Stimulated activated CD4-positive, alpha-beta T cell treated with anti-CD3 and anti-CD28 coated beads, Interleukin-12 subunit alpha, Interleukin-12 subunit beta, amount 100 ng/mL, for 24 hours (primary cell): ENCODE measurements at regions not wholly inside any gene's neighbourhood (a gene's known extent, or its start where the extent isn't known, plus 50 kb on each side); places are given as distances from the start of the nearest gene placed in this dataset.

Experiments used
- DNase-seq, 2 experiments: peaks; one replicate each; pipeline ENCODE4 v3.0.0-alpha.2; 2020; ENCODE audit warnings: low read depth in 2 of 2

DNA sequence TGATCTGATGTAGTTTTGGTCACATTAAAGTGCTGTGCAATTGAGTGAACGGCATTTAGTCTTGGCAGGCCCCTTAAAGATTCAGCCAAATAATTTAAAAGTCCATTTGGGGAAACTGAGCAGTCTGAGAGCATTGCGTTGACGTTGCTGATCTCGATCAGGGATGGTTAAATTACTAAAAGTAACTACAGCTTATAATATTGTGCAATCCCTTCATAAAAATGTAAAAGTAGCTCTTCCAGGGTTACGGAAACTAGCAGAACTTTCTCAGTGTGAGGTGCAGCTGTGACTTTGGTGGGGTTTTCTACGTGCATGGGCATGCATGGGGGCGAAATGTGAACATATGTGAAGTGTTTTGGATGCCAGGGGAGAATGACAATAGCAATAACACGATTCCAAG lies 184.5 kb upstream of the RNF32 start:
- no peak for DNase-seq

DNA sequence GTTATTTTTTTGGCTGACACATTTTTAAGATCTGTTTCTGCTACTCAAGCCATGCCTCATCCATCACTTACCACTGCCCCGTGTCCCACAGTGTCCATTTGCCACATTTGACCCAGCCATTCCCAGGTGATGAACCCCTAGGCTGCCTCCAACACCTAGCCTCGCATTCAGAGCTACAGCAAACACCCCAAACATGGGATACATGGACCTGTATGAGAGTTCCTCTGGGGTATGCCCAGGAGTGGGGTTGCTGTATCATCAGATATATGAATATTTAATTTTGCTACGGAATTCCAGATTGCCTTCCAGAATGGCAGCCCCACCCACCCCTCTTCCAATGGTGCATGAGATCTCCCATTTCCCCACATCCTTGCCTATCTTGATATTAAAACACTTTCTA lies 190.1 kb upstream of the RNF32 start:
- no peak for DNase-seq

DNA sequence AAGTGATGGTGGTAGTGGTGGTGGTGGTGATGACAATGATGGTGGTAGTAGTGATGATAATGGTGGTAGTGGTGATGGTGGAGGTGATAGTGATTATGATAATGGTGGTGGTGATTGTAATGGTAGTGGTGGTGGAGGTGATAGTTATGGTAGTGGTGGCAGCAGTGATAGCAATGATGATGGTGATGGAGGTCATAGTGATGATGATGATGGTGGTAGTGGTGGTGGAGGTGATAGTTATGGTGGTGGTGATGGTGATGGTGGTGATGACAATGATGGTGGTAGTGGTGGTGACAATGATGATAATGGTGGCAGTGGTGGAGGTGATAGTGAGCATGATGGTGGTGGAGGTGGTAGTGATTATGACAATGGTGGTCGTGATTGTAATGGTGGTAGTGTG lies 191.7 kb upstream of the RNF32 start:
- DNase-seq: no peak

DNA sequence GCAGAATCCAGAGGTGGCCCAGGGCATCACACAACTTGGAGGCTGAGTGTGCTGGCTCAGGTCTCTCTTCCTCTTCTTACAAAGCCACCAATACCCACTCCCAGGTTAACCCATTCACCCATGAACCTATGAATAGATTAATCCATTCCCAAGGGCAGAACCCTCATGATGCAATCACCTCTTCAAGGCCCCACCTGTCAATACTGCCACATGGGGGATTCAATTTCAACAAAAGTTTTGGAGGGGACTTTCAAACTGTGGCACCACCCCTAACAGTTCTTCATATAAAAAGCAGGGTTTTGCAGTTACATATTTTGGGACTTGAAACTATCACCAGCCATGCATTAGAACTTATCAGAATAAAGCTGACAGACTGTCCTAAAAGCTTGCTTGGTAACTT lies 193.6 kb upstream of the RNF32 start:
- DNase-seq: no peak

DNA sequence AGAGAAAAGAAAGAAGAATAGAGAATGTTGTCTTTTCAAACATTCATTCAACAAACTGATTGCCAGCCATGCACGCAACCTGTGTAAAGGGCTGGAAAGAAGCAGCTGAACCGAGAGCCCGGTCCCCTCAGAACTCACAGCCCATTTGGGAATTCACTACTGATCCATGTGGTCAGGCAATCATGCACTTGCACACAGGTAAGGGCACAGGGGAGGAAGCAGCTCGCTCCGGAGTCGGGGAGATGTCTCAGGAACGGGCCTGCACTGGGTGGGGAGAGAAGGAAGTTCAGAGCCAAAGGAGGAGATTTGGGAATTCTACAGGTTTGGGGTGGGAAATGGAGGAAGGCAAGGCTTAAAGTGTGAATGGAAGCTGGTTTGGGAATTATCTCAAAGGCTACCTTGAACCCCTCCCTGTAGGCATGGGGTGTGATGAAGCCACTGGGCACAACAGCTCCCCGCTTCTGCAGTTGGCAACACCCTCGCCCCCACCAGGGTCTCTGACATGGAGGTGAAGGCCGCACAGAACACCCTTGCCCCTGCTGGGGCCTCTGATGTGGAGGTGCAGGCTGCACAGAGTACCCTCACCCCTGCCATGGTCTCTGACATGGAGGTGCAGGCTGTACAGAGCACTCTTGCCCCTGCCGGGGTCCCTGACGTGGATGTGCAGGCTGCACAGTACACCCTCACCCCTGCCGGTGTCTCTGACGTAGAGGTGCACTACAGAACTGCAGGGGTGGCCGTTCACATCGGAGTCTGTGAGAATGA lies 194.4 kb upstream of the RNF32 start:
- no peak for DNase-seq

DNA sequence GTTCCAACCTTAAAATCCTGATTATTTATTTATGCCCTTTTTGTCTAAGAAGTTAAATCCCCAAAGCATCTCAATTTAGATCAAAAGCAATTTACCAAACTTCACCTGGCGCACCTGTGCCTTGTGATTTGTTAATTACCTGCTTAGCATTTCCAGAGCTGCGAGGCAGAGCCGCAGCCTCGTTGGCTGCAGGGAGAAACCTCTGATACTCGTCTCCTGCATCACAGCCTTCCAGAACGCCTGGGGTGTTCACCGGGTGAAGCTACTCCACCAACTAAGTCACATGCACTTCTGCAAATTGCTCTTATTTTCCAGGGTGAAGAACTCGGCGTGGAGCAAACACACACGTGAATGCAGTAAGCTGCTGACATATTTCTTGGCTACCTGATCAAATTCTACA lies 198.1 kb upstream of the RNF32 start:
- no peak for DNase-seq

DNA sequence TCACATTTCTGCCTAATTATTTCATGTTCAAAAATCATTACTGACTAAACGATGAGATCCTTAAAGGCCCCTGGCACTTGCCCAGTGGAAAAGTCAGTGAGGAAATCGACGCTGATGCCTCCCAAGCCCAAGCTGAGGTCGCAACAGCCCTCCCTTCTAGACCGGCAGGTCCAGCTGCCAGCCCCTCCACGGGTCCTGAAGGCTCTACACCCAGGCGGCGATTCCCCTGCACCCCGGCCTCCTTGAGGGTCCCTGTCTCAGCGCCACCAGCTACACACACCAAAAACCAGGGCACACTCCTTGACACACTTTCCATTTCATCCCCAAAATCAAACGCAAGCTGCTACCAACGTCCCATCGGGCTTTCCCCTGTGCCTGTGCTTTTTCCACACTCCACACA lies 200.1 kb upstream of the RNF32 start:
- DNase-seq: no peak

DNA sequence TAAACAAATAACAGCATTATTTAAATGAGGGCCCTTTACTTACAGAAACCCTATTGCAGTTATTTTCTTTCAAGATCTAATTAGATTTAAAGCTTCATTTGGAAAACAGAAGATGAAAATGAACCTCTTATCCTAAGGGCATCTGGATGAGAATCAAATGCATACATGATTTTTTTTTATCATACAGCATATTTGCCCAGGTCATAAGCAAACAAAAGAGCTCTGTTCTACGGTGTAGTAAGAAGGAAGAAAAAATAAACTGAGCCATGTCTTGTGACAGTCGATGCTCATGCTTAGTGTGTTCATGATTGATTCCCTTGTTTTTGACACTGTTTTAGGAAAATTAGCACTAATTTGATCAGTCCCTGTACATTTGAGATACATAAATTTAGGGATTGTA lies 202.6 kb upstream of the RNF32 start:
- no peak for DNase-seq

DNA sequence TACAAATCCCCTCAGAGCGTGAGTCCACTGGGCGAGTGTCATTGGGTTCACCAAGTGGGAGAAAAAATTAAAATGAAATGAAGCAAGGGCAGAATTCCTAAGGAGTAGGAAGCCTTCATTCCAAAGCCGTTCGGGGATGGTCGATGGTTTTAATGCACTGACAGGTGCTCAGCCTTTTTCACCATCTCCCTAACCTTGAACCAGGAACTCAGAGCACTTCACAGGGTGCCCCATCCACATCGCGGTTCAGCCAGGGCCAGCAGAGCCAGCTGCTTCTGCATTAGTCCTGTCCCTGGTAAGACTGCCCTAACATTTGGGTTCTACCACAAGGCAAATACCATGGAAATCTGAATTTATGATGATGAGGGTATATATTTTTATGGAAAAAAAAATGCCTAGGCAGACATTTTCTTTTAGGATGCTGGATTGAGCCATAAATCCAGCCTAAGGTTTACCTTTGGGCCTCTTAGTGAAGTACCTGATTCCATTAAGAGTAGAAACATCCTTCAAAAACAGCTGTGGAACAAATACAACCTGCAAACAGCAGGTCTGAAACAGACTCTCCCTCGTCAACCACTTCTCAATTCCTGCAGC lies 203.5 kb upstream of the RNF32 start:
- DNase-seq: no peak

DNA sequence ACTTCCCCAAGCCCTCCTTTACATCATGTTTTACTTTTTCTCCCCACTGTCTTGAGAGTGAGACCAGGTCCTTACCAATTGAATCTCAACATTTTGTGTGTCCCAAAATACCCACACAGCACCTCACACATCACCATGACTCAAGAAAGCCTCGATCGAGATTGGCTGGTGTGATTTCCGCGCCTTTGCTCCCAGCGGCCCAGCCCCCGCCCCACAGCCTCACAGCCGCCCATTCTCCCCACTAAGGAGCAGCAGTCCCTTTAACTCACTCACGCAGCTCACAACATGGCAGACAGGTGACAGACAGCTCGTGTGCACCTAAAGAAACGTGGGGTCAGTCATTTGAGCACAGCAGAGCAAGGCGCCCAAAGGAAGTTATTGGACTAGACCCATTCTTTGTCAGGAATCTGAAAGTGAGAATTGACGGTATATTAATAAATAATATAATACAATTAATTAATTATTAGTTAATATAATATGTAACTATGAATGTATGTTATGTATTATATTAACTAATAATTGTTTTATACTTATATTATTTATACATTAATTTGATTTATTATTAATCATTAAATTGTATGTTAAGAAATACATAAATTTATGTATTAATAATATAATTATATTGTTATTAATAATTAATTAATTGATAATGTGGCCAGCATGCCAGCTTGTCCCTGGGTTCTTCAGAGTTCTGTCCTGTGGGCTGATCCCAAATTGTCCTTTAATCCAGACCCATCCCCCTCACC lies 204.9 kb upstream of the RNF32 start:
- DNase-seq: no peak

DNA sequence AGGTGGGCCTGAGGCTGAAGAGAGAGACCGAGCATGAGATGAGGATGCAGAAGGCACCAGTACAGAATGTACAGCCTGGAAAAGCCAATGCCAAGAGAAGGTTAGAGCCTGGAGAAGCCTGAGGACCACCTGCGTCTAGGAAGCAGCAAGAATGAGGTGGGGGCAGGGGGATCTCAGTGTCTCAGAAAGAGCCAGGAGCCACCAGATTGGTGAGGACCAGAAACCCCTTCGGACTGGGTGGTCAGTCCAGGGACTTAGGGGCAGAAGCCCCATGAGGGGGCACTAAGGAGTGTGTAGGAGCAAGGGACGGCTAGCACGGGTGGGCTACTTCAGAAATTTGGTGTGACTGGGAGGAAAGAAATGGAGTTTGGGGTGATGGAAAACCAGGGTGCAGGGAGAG lies 205.9 kb upstream of the RNF32 start:
- DNase-seq: no peak

DNA sequence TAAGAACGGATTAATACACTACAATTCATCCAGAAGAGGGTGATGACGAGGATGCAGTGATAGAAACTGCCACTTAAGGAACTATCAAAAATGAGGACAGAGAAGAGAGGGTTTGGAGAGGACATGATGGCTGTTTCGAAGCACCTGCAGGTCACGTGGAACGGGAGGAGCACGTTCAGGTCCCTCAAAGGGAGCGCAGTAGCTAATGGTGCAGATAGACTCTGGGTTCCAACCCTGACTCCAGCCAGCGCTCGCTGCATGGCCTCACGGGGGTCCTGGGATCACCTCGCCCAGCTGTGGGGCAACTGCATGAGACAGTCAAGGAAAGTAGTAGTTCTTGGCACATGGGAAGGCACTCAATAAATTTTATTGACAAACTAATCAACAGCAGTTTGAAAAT lies 208.6 kb upstream of the RNF32 start:
- no peak for DNase-seq

DNA sequence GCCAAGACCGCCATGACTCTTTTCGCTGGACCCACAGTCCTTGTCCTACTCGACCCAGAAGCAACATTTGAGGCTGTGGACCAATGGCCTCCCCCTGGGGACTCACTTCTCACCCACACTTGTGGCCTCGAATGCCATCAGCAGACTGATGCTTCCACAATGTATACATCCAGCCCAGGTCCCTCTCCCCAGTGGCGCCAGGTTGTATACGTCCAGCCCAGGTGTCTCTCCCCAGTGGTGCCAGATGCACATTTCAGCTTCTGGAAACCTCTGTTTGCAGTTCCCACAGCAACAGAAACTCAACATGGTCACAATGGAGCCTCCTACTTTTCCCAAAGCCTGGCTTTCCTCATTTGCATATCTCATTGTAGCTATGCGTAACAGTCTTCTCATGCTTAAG lies 210.5 kb upstream of the RNF32 start:
- DNase-seq: no peak

DNA sequence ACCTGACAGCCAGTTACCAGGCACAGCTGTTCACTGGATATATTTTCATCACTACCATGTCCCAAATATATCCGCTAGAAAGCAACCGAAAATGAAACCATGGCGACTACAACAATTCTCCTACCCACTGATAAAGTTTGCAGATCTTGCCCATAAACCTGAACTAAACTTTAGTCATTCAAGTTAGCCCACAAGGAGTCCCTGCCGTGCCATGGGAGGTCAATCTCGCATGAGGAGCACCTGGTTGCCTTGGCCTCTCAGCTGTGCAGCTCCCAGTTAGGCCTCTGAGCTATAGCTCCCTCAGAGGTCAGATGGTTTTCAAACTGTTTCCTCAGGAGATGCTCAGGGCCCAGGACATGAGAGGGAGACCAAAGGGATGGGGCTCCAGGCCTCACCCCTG lies 211.1 kb upstream of the RNF32 start:
- DNase-seq: no peak

DNA sequence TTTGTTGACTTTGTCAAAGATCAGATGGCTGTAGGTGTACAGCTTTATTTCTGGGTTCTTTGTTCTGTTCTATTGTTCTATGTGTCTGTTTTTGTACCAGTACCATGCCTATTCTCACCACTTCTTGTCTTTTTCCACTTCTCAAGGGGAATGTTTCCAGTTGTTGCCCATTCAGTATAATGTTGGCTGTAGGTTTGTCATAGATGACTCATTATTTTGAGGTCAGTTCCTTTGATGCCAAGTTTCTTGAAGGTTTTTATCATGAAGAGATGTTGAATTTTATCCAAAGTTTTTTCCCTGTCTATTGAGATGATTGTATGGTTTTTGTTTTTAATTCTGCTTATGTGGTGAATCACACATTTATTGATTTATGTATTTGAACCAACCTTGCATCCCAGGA lies 216.7 kb upstream of the RNF32 start:
- DNase-seq: no peak

DNA sequence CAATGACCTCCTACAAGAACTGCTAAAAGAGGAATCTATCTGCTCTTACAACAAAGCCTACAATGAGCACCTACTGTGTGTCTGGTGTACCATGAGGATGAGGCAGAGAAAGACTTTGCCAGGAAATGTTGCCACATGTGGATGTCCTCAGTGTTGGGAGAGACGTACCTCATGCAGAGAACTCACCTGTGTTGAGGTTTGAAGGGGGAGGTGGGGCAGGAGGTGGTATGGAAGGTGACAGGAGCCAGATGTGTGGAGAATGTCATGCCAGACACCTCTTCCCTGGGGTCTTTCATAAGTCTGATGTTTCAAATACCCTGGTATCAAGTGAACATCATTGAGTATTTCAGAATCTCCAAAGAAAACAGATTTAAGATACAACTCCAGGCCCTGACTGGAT lies 220.1 kb upstream of the RNF32 start:
- no peak for DNase-seq

DNA sequence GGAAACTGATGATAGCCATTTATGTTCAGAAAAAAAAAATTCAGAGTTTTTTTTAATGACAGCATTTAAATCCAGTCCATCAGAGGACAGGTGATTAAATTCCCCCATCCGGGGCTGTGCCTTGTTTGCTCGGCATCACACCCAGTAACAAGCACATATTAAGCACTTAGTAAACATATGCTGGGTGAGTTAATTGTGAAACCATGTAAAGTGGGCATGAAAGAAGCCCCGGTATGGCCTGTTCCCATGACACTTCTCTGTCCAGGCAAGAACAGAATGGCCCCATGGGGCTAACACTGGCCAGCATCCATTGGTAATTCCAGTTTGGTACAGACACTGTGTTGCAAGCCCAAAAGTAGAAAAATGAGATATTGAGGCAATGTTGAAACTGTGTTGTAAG lies 220.8 kb upstream of the RNF32 start:
- no peak for DNase-seq

DNA sequence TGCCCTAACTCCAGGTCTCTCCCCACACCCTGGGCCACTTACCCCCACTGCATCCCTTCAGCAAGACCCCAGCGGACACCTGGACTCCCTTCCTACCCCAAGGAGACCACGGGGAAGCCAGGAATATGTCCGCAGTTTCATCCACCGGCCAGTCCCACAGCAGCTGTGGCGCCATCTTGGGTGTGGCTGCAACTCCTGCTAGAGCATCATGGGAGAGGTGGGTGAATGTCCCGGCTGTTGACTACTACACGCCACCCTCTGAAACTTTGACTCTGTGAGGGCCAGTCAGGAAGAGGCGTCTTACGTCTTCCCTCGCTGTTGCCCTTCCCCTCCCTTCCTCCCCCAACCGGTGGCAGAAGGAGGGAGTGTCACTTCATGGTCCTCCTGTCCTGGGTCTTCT lies 238.3 kb upstream of the RNF32 start:
- DNase-seq: no peak

DNA sequence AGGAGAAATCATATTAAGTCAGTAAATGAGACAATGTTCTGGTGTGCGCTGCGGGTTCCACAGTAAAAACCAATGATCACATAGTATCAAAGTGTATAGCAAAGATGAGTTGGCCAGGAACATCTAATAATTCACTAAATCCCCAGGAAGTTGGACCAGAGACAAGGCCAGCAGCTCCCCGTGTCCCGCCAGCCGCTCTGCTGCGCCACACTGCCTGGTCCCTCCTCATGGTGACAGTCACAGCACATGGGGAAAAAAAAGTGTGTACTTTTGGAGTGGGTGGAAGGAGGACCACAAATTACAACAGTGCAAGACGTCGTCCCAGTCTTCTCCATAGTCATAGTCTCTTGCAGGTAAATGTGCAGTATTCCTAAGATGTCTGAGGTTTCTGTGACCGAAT lies 239.0 kb upstream of the RNF32 start:
- no peak for DNase-seq

DNA sequence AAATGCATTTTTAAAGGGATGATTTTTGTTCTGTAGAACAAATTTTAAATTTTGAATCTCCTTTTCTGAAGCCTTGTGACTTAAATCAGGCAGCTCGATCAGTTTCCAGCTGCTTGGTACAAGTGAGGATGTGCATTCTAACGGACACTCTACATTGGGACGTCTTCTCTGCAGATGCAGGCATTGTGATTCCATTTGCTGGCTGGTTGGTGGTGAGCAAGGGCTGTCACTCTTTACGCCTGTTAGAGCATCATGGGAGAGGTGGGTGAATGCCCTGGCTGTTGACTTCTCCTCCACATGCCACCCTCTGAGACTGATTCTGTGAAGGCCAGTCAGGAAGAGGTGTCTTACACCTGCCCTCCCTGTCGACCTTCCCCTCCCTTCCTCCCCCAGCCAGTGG lies 240.5 kb upstream of the RNF32 start:
- no peak for DNase-seq

DNA sequence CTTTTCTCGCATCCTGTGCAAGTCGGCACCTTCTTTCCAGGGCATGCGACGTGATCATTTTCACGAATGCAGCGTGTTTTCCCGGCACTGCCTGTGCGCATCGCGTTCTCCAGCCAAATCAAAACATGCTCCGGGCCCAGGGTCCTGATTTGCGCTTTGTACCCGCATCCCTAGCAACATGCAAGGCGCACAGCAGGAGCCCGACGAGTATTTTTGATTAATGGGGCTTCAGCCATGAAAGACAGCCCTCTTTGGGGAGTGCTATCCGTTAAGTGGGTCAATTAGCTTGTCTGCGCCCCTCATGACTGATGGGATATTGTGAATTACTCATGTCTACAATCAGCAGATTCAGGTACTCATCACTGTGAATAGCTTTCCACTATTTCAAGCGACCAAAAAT lies 243.3 kb upstream of the RNF32 start:
- no peak for DNase-seq

DNA sequence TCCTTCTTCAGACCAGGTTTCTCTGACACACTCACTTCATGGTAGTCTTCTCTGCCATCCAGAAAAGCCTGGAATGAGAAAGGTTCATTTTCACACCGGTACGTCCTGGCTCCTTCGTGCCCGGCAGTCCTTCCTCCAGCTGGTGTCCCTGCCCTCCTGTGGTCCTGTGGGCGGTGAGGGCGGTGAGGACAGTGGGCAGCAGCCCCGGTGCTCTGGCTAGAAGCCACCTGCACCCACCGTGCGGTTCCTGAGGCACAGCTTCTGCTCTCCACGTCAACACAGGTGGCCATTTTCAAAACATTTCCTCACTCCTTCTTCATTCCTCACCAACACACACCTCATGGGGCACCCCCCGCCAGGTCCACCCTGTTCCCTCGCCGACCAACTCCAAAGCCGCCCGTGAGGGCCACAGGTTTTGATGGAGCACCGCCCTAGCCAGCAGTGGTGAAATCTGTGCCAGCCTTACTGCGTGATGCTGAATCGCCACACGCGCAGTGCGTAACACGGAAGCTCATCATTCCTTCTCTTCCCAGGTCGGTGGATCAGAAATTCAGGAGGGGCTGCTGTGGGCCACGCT lies 251.4 kb upstream of the RNF32 start:
- DNase-seq: no peak

DNA sequence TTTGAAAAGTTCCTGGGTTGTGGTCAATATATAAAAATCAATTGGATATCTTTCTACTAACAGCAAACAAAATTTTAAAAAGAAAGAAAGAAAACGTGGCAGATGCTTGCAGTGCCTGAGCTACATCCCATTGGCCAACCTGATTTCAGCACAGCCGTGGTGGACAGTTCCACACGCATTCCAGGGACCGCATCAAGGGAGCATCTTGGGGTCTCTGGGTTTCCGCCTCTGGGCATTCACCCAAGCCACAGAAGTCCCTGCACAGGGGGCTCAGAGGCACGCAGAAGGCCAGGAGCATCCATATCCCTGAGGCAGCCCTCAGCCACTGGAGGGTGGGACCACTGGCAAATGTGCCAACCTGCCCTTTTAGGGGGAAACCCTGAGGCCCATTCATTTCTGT lies 254.5 kb upstream of the RNF32 start:
- no peak for DNase-seq
